Breast epithelium (tissue), 3 donors: ENCODE measurements at regions not wholly inside any gene's neighbourhood (a gene's known extent, or its start where the extent isn't known, plus 50 kb on each side); places are given as distances from the start of the nearest gene placed in this dataset.

ENCODE experiments used
- POLR2A ChIP-seq: fragments of 450-650 bp; IDR thresholded peaks from one replicate; pipeline ENCODE4 v1.6.1; 2016; ENCODE audit warnings: antibody characterized with exemption, mild to moderate bottlenecking, moderate library complexity
- POLR2AphosphoS5 ChIP-seq, 3 donors: sonication (generic); formaldehyde crosslinking; IDR thresholded peaks; one replicate each; pipeline ENCODE4 v1.6.1; 2017; ENCODE audit warnings: antibody characterized with exemption in 3 of 3
- TF ChIP-seq, protein P1 (sequence below), 3 donors: fragments of 450-650 bp; IDR thresholded peaks; one replicate each; pipeline ENCODE4 v1.5.1; 2016 to 2017; ENCODE audit warnings: antibody characterized with exemption in 3 of 3, mild to moderate bottlenecking in 3 of 3, moderate library complexity in 3 of 3

DNA sequence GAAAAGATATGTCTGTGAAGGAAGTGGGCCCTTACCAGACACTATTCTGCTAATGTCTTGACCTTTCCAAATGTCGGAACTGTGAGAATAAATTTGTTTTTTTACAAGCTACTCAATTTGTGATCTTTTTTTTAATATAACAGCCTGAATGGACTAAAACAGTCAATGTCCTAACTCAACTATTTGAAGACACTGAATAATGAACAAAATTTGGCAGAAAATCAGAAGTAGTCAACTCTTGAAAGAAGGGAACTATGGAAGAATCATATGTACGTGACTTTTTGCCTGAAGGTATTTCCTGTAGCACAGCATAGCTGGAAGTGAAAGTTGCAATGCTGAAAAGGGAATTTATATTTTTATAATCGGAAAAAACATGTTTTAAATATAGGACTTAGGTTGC, 351.8 kb upstream of the TFPI start:
- TF ChIP-seq, protein P1, sequence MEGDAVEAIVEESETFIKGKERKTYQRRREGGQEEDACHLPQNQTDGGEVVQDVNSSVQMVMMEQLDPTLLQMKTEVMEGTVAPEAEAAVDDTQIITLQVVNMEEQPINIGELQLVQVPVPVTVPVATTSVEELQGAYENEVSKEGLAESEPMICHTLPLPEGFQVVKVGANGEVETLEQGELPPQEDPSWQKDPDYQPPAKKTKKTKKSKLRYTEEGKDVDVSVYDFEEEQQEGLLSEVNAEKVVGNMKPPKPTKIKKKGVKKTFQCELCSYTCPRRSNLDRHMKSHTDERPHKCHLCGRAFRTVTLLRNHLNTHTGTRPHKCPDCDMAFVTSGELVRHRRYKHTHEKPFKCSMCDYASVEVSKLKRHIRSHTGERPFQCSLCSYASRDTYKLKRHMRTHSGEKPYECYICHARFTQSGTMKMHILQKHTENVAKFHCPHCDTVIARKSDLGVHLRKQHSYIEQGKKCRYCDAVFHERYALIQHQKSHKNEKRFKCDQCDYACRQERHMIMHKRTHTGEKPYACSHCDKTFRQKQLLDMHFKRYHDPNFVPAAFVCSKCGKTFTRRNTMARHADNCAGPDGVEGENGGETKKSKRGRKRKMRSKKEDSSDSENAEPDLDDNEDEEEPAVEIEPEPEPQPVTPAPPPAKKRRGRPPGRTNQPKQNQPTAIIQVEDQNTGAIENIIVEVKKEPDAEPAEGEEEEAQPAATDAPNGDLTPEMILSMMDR (IDR thresholded peaks at IDR 0.05), result no peak
- TF ChIP-seq POLR2A (no peak), POLR2AphosphoS5 (IDR thresholded peaks at IDR 0.05) (no peak)
